ENCODE measurements at regions not wholly inside any gene's neighbourhood (a gene's known extent, or its start where the extent isn't known, plus 50 kb on each side); places are given as distances from the start of the nearest gene placed in this dataset.

DNA sequence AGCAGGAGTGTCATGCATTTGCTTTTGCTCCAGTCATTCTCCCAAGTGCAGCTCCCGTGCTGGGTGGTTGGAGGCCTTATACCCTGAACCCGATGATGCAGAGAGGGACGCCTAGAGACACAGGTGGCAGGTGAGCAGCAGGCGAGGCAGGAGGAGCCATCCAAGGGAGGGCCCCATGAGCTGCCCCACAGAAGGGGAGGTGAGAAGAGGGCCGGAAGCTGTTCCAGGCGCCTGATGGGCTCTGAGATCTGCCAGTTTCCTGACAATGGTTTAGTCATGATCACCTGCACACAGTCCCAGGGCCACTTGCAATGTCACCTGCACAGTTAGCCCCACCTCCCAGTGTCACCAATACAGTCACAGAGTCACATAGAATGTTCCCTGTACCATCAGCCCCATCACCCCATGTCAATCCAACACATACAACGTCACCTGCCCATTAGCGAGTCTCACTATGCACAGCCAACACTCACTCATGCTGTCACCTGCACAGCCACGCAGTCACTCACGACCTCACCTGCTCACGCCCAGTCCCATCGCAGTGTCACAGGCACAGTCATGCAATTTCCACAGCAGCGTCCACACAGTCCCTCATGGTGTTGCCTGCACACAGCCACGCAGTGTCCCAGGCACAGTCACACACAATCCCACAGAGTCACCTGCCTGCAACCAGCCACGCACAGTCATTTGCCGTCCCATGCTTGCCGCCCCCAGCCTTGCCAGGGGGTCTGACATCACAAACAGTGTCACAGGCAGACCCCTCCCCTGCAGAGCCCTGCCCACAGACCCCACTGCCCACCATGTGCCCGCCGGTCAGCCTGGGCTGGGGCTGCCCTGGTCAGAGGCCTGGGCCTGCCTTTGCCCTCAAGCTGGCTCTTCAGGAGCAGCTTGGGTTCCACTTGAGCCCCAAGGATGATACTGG lies 113.4 kb downstream of the LHX2 start:
- TF ChIP-seq, protein P1, sequence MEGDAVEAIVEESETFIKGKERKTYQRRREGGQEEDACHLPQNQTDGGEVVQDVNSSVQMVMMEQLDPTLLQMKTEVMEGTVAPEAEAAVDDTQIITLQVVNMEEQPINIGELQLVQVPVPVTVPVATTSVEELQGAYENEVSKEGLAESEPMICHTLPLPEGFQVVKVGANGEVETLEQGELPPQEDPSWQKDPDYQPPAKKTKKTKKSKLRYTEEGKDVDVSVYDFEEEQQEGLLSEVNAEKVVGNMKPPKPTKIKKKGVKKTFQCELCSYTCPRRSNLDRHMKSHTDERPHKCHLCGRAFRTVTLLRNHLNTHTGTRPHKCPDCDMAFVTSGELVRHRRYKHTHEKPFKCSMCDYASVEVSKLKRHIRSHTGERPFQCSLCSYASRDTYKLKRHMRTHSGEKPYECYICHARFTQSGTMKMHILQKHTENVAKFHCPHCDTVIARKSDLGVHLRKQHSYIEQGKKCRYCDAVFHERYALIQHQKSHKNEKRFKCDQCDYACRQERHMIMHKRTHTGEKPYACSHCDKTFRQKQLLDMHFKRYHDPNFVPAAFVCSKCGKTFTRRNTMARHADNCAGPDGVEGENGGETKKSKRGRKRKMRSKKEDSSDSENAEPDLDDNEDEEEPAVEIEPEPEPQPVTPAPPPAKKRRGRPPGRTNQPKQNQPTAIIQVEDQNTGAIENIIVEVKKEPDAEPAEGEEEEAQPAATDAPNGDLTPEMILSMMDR (IDR thresholded peaks at IDR 0.05): no peak
- TF ChIP-seq ZFX (IDR thresholded peaks at IDR 0.05; ENCODE audit: borderline replicate concordance): no peak

Data from 22Rv1 (cell line).